ENCODE measurements at regions not wholly inside any gene's neighbourhood (a gene's known extent, or its start where the extent isn't known, plus 50 kb on each side); places are given as distances from the start of the nearest gene placed in this dataset.
A peak's percentile ranks its signal among the peaks of the same experiment; 100 is the strongest.

GRCh38 chr12:126998747-126999285 is 1268.2 kb upstream of the TMEM132C start:
- Histone ChIP-seq H3K36me3 (no peaks in the 10 kb centered on the region), H3K4me1 (no peaks in the 10 kb centered on the region), H3K9me3 (no peaks in the 10 kb centered on the region), H3K4me3 (no peak overlapping the region), H3K27me3 (no peaks in the 10 kb centered on the region), H3K27ac (no peak overlapping the region)
- no peak for TF ChIP-seq CTCF (IDR thresholded peaks at IDR 0.05)
- TF ChIP-seq POLR2A (IDR thresholded peaks at IDR 0.05): no peak
- DNase-seq: no peak

GRCh38 chr12:126999352-126999751 is 1267.6 kb upstream of the TMEM132C start:
- Histone ChIP-seq H3K27me3 (no peaks in the 10 kb centered on the region), H3K4me3 (no peak overlapping the region), H3K9me3 (no peaks in the 10 kb centered on the region), H3K4me1 (no peaks in the 10 kb centered on the region), H3K36me3 (no peaks in the 10 kb centered on the region), H3K27ac (no peak overlapping the region)
- no peak for TF ChIP-seq CTCF (IDR thresholded peaks at IDR 0.05)
- no peak for TF ChIP-seq POLR2A (IDR thresholded peaks at IDR 0.05)
- no peak for DNase-seq

GRCh38 chr12:127005406-127005805 is 1261.6 kb upstream of the TMEM132C start:
- H3K27me3 ChIP-seq: no peaks in the 10 kb centered on the region
- H3K27ac ChIP-seq: peak overlapping the region in 2 of 4 donors; percentile 26 to 59
- H3K4me1 ChIP-seq: no peaks in the 10 kb centered on the region
- H3K9me3 ChIP-seq: no peaks in the 10 kb centered on the region
- H3K36me3 ChIP-seq: no peaks in the 10 kb centered on the region
- no peak overlapping the region for H3K4me3 ChIP-seq
- TF ChIP-seq POLR2A (IDR thresholded peaks at IDR 0.05): no peak
- no peak for TF ChIP-seq CTCF (IDR thresholded peaks at IDR 0.05)
- DNase-seq: peak in 1 of 3 donors; percentile 55

- Histone ChIP-seq H3K27ac (peak overlapping the region in 1 of 4 donors; percentile 49), H3K9me3 (no peaks in the 10 kb centered on the region), H3K4me3 (no peak overlapping the region), H3K36me3 (no peaks in the 10 kb centered on the region), H3K4me1 (no peaks in the 10 kb centered on the region), H3K27me3 (no peaks in the 10 kb centered on the region)
- TF ChIP-seq POLR2A (IDR thresholded peaks at IDR 0.05) (no peak), CTCF (IDR thresholded peaks at IDR 0.05) (no peak)
- no peak for DNase-seq
Measured at GRCh38 chr12:127006972-127007371, 1260.0 kb upstream of the TMEM132C start.

GRCh38 chr12:127008755-127009403 is 1258.1 kb upstream of the TMEM132C start:
- Histone ChIP-seq H3K27me3 (no peaks in the 10 kb centered on the region), H3K9me3 (no peaks in the 10 kb centered on the region), H3K4me1 (no peaks in the 10 kb centered on the region), H3K4me3 (no peak overlapping the region), H3K27ac (no peak overlapping the region), H3K36me3 (no peaks in the 10 kb centered on the region)
- no peak for DNase-seq
- TF ChIP-seq CTCF (IDR thresholded peaks at IDR 0.05): no peak
- no peak for TF ChIP-seq POLR2A (IDR thresholded peaks at IDR 0.05)
